Neuronal stem cell (in vitro differentiated cells): ENCODE measurements at regions not wholly inside any gene's neighbourhood (a gene's known extent, or its start where the extent isn't known, plus 50 kb on each side); places are given as distances from the start of the nearest gene placed in this dataset.

Source experiments
- DNase-seq: peaks from one replicate; pipeline ENCODE4 v3.0.0-alpha.2; 2013; ENCODE audit warnings: low spot score
- H2AFZ ChIP-seq: one replicate; pipeline ENCODE4 v1.6.1; 2013; ENCODE audit warnings: mild to moderate bottlenecking, low read length, inconsistent platforms
- H2AK5ac ChIP-seq: 2 replicates; pipeline ENCODE4 v1.6.1; 2013; ENCODE audit warnings: low read depth, mild to moderate bottlenecking, inconsistent platforms, low read length, moderate library complexity, mixed read lengths
- H2BK120ac ChIP-seq: 2 replicates; pipeline ENCODE4 v1.6.1; 2013; ENCODE audit warnings: low read depth, mild to moderate bottlenecking, inconsistent platforms, low read length, moderate library complexity, mixed read lengths
- H2BK12ac ChIP-seq: one replicate; pipeline ENCODE4 v1.6.1; 2013; ENCODE audit warnings: low read length, inconsistent platforms
- H2BK15ac ChIP-seq: 2 replicates; pipeline ENCODE4 v1.6.1; 2013; ENCODE audit warnings: mild to moderate bottlenecking, low read length, inconsistent platforms, mixed read lengths
- H2BK5ac ChIP-seq: one replicate; pipeline ENCODE4 v1.6.1; 2013; ENCODE audit warnings: inconsistent platforms, mild to moderate bottlenecking, low read length, moderate library complexity
- H3K14ac ChIP-seq: one replicate; pipeline ENCODE4 v1.6.1; 2013; ENCODE audit warnings: low read length, inconsistent platforms
- H3K18ac ChIP-seq: 2 replicates; pipeline ENCODE4 v1.6.1; 2013; ENCODE audit warnings: low read length, inconsistent platforms
- H3K23ac ChIP-seq: 2 replicates; pipeline ENCODE4 v1.6.1; 2013; ENCODE audit warnings: low read depth, mild to moderate bottlenecking, mixed read lengths, low read length, inconsistent platforms; ENCODE audit not compliant: poor library complexity
- H3K27ac ChIP-seq: replicated peaks from 3 replicates; pipeline ENCODE4 v1.5.1; 2013; ENCODE audit warnings: low read length, inconsistent platforms
- H3K27me3 ChIP-seq, 3 experiments: 2 replicates each; pipeline ENCODE4 v1.6.1; 2013; ENCODE audit warnings: low read length in 3 of 3, mild to moderate bottlenecking in 2 of 3, inconsistent platforms in 1 of 3, low read depth in 1 of 3, mixed read lengths in 1 of 3, moderate library complexity in 1 of 3; ENCODE audit not compliant: control insufficient read depth in 3 of 3, insufficient read depth in 3 of 3
- H3K36me3 ChIP-seq, 2 donors: replicated peaks in 1 of 2; 2 replicates each; pipeline ENCODE4 v1.6.1; 2013; ENCODE audit warnings: low read length in 2 of 2; ENCODE audit not compliant: control insufficient read depth in 2 of 2, insufficient read depth in 2 of 2
- H3K4ac ChIP-seq: 2 replicates; pipeline ENCODE4 v1.6.1; 2013; ENCODE audit warnings: inconsistent platforms, mild to moderate bottlenecking, low read length, moderate library complexity
- H3K4me1 ChIP-seq, 2 donors: 1 replicate in 1 of 2; 2 replicates in 1 of 2; pipeline ENCODE4 v1.6.1; 2013; ENCODE audit warnings: low read length in 2 of 2, low read depth in 1 of 2; ENCODE audit not compliant: control insufficient read depth in 2 of 2, insufficient read depth in 1 of 2
- H3K4me2 ChIP-seq: one replicate; pipeline ENCODE4 v1.6.1; 2013; ENCODE audit warnings: mild to moderate bottlenecking, low read length, inconsistent platforms; ENCODE audit not compliant: insufficient read depth, poor library complexity, severe bottlenecking
- H3K4me3 ChIP-seq, 2 donors: 2 replicates each; pipeline ENCODE4 v1.5.1; 2013; ENCODE audit warnings: low read length in 2 of 2, mild to moderate bottlenecking in 2 of 2, inconsistent platforms in 1 of 2, moderate library complexity in 1 of 2
- H3K79me1 ChIP-seq: one replicate; pipeline ENCODE4 v1.6.1; 2013; ENCODE audit warnings: low read depth, mild to moderate bottlenecking, inconsistent platforms, low read length, moderate library complexity
- H3K9ac ChIP-seq: one replicate; pipeline ENCODE4 v1.6.1; 2013; ENCODE audit warnings: mild to moderate bottlenecking, low read depth, low read length, inconsistent platforms; ENCODE audit not compliant: poor library complexity
- H3K9me3 ChIP-seq, 2 donors: replicated peaks in 1 of 2; 2 replicates each; pipeline versions ENCODE3 to v1.6.1; 2013; ENCODE audit warnings: low read length in 2 of 2, mild to moderate bottlenecking in 2 of 2, inconsistent platforms in 1 of 2, low read depth in 1 of 2, mixed read lengths in 1 of 2, moderate library complexity in 1 of 2; ENCODE audit not compliant: control insufficient read depth in 2 of 2, insufficient read depth in 1 of 2
- H4K8ac ChIP-seq: one replicate; pipeline ENCODE4 v1.6.1; 2013; ENCODE audit warnings: low read depth, mild to moderate bottlenecking, inconsistent platforms, low read length, moderate library complexity
- H4K91ac ChIP-seq: one replicate; pipeline ENCODE4 v1.6.1; 2013; ENCODE audit warnings: low read length, low read depth, mild to moderate bottlenecking, inconsistent platforms; ENCODE audit not compliant: poor library complexity
- WGBS, 2 donors: extraction: QIAGEN DNeasy Blood & Tissue Kit; methylation state at CpG; one replicate each; pipeline ENCODE4 v1.1.7; 2013; ENCODE audit warnings: missing lambda C conversion rate in 2 of 2, mixed read lengths in 1 of 2; ENCODE audit not compliant: insufficient read length in 2 of 2, insufficient replicate concordance in 1 of 2; ENCODE audit errors: extremely low coverage in 2 of 2; 5-methylcytosine and 5-hydroxymethylcytosine counted together

DNA sequence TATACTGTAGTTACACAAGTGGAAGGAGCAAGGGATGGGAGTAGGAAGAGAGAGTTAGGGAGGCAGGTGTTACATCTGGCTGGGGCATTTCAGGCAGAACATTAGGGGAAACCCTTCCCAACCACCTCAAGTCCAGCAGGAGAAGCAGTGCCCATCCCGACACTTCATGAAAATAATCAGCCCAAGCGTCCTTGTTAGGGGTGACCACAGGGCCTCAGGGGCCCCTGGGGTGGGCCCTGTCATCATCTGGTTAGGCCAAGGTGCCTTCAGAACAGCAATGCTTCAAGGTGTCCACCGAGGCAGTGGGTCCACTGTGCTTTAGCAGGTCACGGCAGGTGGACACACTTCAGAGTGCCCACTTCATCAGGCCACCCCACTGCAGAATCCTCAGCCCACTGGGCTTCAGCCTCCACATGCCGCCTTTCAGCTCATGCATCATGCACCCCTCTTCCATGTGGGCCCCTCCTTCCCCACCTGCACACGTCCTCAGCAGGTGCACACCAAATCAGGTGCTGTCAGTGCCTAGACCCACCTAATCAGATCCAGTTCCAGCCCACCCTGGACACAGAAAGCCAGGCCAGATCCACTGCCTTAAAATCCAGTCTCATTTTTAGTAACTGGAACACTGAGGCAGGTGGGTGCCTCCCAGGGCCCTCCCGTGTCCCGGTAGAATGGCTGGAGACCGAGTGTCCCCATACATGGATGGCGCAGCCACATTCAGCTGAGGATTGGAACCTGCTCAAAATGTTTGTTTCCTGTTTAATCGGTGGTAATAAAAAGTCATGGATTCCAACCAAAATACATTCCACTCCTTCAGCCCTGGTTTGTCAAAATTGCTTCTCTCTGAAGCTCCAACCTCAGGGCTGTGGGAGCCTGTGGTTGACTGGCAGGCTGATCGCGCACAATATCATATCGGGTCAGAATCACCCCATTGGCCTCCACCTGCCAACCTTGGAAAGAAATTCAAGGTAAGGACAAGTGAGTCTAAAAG lies 99.5 kb downstream of the ANKRD60 start:
- WGBS, 2 donors = no CpG with 5 or more reads among the region's 14 CpGs

DNA sequence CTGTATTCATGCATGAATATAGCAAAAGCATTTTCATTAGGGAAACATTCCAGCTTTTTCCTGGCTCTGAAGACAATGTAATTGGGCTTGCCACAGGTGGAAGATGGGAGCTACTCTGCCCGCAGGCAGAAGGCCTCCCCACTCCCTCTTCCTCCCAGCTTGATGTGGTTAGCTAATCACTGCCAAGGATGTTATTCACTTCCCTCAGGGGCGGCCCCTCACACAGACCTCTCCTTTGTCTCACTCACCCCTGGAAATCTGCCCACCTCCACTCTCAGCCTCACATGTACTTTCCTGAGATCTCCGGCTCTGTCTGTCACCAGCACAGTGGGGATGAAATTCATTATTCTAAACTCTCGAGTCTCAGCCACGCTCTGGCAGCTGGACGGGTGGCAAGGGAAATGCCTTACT lies 100.7 kb downstream of the ANKRD60 start:
- no peak overlapping the region for H2AK5ac ChIP-seq
- no peak overlapping the region for H2BK5ac ChIP-seq
- no peak overlapping the region for H3K9ac ChIP-seq
- no peak overlapping the region for H3K4me3 ChIP-seq
- H3K27me3 ChIP-seq = peaks cover 0 to 33% (median 0%) of the 10 kb centered on the region in 3 experiments
- H2BK15ac ChIP-seq = no peak overlapping the region
- H3K27ac ChIP-seq = no peak overlapping the region
- no peak overlapping the region for H4K8ac ChIP-seq
- no peak overlapping the region for H4K91ac ChIP-seq
- H3K4me2 ChIP-seq = no peak overlapping the region
- H2AFZ ChIP-seq = no peak overlapping the region
- H2BK120ac ChIP-seq = no peak overlapping the region
- H3K9me3 ChIP-seq = no peaks in the 10 kb centered on the region
- no peak overlapping the region for H3K23ac ChIP-seq
- H3K79me1 ChIP-seq = no peaks in the 10 kb centered on the region
- no peak overlapping the region for H3K18ac ChIP-seq
- no peak overlapping the region for H3K4ac ChIP-seq
- no peak overlapping the region for H3K14ac ChIP-seq
- WGBS, 2 donors = no CpG with 5 or more reads among the region's 6 CpGs
- H2BK12ac ChIP-seq = no peak overlapping the region
- DNase-seq = no peak
- no peaks in the 10 kb centered on the region for H3K36me3 ChIP-seq
- H3K4me1 ChIP-seq = peaks cover 12 to 15% of the 10 kb centered on the region in 2 donors

More for the DNA sequence above, 99.5 kb downstream of the ANKRD60 start:
- H2AK5ac ChIP-seq = peak overlapping the region; percentile 4
- H3K27me3 ChIP-seq = peaks cover 0 to 41% (median 0%) of the 10 kb centered on the region in 3 experiments
- H2BK12ac ChIP-seq = no peak overlapping the region
- H2BK120ac ChIP-seq = no peak overlapping the region
- H3K23ac ChIP-seq = peak overlapping the region; percentile 27
- H3K4me1 ChIP-seq = peaks cover 12 to 15% of the 10 kb centered on the region in 2 donors
- H3K4me3 ChIP-seq = no peak overlapping the region
- H3K9me3 ChIP-seq = no peaks in the 10 kb centered on the region
- no peak overlapping the region for H4K8ac ChIP-seq
- H4K91ac ChIP-seq = no peak overlapping the region
- H2BK5ac ChIP-seq = no peak overlapping the region
- H3K4me2 ChIP-seq = no peak overlapping the region
- no peaks in the 10 kb centered on the region for H3K79me1 ChIP-seq
- H3K9ac ChIP-seq = no peak overlapping the region
- H3K27ac ChIP-seq = no peak overlapping the region
- H3K36me3 ChIP-seq = no peaks in the 10 kb centered on the region
- no peak for DNase-seq
- H2BK15ac ChIP-seq = peak overlapping the region; percentile 32
- peak overlapping the region; percentile 40 for H3K18ac ChIP-seq
- H2AFZ ChIP-seq = no peak overlapping the region
- no peak overlapping the region for H3K4ac ChIP-seq
- no peak overlapping the region for H3K14ac ChIP-seq

DNA sequence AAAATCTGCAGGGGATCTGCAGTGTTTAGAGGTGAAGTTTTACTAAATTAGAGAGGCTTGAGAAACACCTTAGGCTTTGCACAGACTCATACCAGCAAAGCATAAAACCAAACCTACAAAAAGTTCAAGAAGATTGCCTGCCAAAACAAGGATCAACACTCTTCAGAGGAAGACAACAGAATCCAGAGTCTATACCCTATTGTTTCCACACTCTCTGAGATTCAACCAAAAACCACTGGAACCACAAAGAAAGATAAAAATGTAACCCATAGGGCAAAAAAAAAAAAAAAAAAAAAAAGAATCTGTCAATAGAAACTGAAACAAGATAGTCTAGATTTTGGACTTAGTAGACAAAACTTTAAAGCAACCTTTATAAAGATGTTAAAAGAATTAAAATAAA lies 102.7 kb downstream of the ANKRD60 start:
- Histone ChIP-seq H3K18ac (no peak overlapping the region), H2BK5ac (no peak overlapping the region), H3K36me3 (no peaks in the 10 kb centered on the region), H2BK12ac (no peak overlapping the region), H3K4me2 (no peak overlapping the region), H3K4me1 (peaks cover 3 to 7% of the 10 kb centered on the region in 2 donors), H3K9ac (no peak overlapping the region), H3K79me1 (no peaks in the 10 kb centered on the region), H3K27me3 (peaks cover 0 to 13% (median 0%) of the 10 kb centered on the region in 3 experiments), H3K27ac (no peak overlapping the region), H2BK120ac (no peak overlapping the region), H2AK5ac (no peak overlapping the region), H4K91ac (no peak overlapping the region), H2BK15ac (no peak overlapping the region), H3K4me3 (no peak overlapping the region), H3K4ac (no peak overlapping the region), H4K8ac (no peak overlapping the region), H3K9me3 (no peaks in the 10 kb centered on the region), H3K14ac (no peak overlapping the region), H3K23ac (no peak overlapping the region), H2AFZ (no peak overlapping the region)
- no peak for DNase-seq

DNA sequence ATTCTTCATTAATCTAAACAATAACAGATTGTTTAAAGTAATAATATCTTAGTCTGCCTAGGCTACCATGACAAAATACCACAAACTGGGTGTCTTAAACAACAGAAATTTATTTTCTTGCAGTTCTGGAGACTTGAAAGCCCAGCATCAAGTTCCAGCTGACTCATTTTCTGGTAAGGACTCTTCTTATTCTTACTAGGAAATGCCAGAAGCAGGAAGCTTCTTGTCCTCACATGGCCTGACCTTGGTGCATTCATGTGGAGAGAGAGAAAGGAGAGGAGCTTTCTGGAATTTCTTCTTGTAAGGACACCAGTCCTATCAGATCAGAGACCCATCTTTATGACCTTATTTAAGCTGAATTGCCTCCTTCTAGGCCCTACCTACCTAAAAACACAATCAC lies 110.5 kb downstream of the ANKRD60 start:
- Histone ChIP-seq H3K4me3 (no peak overlapping the region), H3K79me1 (no peaks in the 10 kb centered on the region), H3K23ac (no peak overlapping the region), H3K4me1 (no peaks in the 10 kb centered on the region), H3K4ac (no peak overlapping the region), H3K4me2 (no peak overlapping the region), H2AK5ac (no peak overlapping the region), H3K27me3 (no peaks in the 10 kb centered on the region), H3K9me3 (no peaks in the 10 kb centered on the region), H3K36me3 (no peaks in the 10 kb centered on the region), H3K14ac (no peak overlapping the region), H2BK120ac (no peak overlapping the region), H2BK5ac (no peak overlapping the region), H2BK12ac (no peak overlapping the region), H4K8ac (no peak overlapping the region), H3K9ac (no peak overlapping the region), H2BK15ac (no peak overlapping the region), H3K18ac (no peak overlapping the region), H3K27ac (no peak overlapping the region), H2AFZ (no peak overlapping the region), H4K91ac (no peak overlapping the region)
- no peak for DNase-seq
